Gastroesophageal sphincter (tissue), 4 donors: ENCODE measurements at regions not wholly inside any gene's neighbourhood (a gene's known extent, or its start where the extent isn't known, plus 50 kb on each side); places are given as distances from the start of the nearest gene placed in this dataset.
A peak's percentile ranks its signal among the peaks of the same experiment; 100 is the strongest.

Experiments used
- ATAC-seq: fragments of 150-250 bp; one replicate; pipeline ENCODE4 v1.9.1; 2016; ENCODE audit warnings: mild to moderate bottlenecking, moderate library complexity
- H3K27ac ChIP-seq, 4 donors: fragments of 200-600 bp; sonication (generic) in 3 of 4; 1 replicate in 3 of 4; 2 replicates in 1 of 4; pipeline ENCODE4 v1.5.1; 2016 to 2019
- H3K27me3 ChIP-seq: fragments of 200-600 bp; sonication (generic); one replicate; pipeline ENCODE4 v1.5.1; 2019
- H3K36me3 ChIP-seq, 2 donors: fragments of 200-600 bp; sonication (generic); one replicate each; pipeline ENCODE4 v1.5.1; 2019; ENCODE audit warnings: control low read depth in 1 of 2
- H3K4me1 ChIP-seq, 3 donors: fragments of 200-600 bp; sonication (generic); 1 replicate in 2 of 3; 2 replicates in 1 of 3; pipeline ENCODE4 v1.5.1; 2016 to 2019; ENCODE audit warnings: control low read depth in 2 of 3
- H3K4me3 ChIP-seq, 2 donors: fragments of 200-600 bp; sonication (generic); one replicate each; pipeline ENCODE4 v1.5.1; 2019; ENCODE audit warnings: mild to moderate bottlenecking in 1 of 2, moderate library complexity in 1 of 2
- H3K9me3 ChIP-seq, 3 donors: fragments of 200-600 bp; sonication (generic); one replicate each; pipeline ENCODE4 v1.5.1; 2017 to 2019; ENCODE audit warnings: control low read depth in 2 of 3
- EP300 ChIP-seq: sonication (generic); formaldehyde crosslinking; IDR thresholded peaks from one replicate; pipeline ENCODE4 v1.6.1; 2017; ENCODE audit warnings: antibody characterized with exemption, mild to moderate bottlenecking
- POLR2A ChIP-seq, 2 donors: fragments of 450-650 bp; IDR thresholded peaks; one replicate each; pipeline ENCODE4 v1.6.1; 2017; ENCODE audit warnings: antibody characterized with exemption in 2 of 2, mild to moderate bottlenecking in 2 of 2, moderate library complexity in 1 of 2
- POLR2AphosphoS5 ChIP-seq: sonication (generic); formaldehyde crosslinking; IDR thresholded peaks from one replicate; pipeline ENCODE4 v1.6.1; 2017; ENCODE audit warnings: antibody characterized with exemption
- WGBS, 2 donors: methylation state at CpG; one replicate each; pipeline ENCODE4 v1.1.5; 2018; ENCODE audit warnings: low coverage in 1 of 2; 5-methylcytosine and 5-hydroxymethylcytosine counted together
- TF ChIP-seq, protein P1 (sequence below), 4 experiments: fragments of 200-600 bp in 2 of 4; fragments of 450-650 bp in 2 of 4; sonication (generic) in 1 of 4; IDR thresholded peaks; one replicate each; pipeline ENCODE4 v1.5.1; 2017 to 2019; ENCODE audit warnings: antibody characterized with exemption in 4 of 4, mild to moderate bottlenecking in 2 of 4, moderate library complexity in 2 of 4

DNA sequence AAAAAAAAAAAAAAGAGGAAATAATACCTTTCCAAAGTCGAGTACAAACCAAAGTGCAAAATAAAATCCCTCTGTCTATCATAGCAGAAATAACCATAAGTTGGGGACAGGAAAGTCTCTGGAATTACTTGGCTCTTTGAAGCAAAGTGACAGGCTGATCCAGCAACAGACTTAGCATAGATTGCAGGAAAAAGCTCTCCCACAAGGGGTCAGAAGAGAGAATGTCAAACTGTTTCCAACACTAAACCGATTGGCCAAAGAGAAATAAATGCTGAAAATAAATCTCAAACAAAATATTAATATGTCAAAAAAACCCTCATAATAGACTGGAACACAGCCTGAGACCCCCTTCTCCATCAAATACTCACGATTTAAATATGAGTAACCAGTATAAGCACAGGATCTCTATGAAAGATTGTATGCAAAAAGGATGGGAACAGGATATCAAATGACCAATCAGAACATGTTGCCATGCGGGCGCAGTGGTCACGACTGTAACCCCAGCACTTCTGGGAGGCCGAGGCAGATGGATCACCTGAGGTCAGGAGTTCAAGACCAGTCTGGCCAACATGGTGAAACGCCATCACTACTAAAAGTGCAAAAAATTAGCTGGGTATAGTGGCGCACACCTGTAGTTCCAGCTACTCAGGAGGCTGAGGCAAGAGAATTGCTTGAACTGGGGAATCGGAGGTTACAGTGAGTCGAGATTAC lies 1000.7 kb upstream of the LRRN3 start:
- no peaks in the 10 kb centered on the region for H3K27me3 ChIP-seq
- H3K9me3 ChIP-seq, result no peaks in the 10 kb centered on the region
- TF ChIP-seq EP300, result no peak
- TF ChIP-seq, protein P1, sequence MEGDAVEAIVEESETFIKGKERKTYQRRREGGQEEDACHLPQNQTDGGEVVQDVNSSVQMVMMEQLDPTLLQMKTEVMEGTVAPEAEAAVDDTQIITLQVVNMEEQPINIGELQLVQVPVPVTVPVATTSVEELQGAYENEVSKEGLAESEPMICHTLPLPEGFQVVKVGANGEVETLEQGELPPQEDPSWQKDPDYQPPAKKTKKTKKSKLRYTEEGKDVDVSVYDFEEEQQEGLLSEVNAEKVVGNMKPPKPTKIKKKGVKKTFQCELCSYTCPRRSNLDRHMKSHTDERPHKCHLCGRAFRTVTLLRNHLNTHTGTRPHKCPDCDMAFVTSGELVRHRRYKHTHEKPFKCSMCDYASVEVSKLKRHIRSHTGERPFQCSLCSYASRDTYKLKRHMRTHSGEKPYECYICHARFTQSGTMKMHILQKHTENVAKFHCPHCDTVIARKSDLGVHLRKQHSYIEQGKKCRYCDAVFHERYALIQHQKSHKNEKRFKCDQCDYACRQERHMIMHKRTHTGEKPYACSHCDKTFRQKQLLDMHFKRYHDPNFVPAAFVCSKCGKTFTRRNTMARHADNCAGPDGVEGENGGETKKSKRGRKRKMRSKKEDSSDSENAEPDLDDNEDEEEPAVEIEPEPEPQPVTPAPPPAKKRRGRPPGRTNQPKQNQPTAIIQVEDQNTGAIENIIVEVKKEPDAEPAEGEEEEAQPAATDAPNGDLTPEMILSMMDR (IDR thresholded peaks at IDR 0.05), result peak in 1 of 4 experiments; percentile 32
- no peak for ATAC-seq
- H3K4me1 ChIP-seq, result no peaks in the 10 kb centered on the region
- no peak overlapping the region for H3K4me3 ChIP-seq
- H3K36me3 ChIP-seq, result no peaks in the 10 kb centered on the region
- H3K27ac ChIP-seq, result no peak overlapping the region
- 80 to 91% methylated on average over 8 to 11 of the region's 11 CpGs for WGBS, 2 donors

DNA sequence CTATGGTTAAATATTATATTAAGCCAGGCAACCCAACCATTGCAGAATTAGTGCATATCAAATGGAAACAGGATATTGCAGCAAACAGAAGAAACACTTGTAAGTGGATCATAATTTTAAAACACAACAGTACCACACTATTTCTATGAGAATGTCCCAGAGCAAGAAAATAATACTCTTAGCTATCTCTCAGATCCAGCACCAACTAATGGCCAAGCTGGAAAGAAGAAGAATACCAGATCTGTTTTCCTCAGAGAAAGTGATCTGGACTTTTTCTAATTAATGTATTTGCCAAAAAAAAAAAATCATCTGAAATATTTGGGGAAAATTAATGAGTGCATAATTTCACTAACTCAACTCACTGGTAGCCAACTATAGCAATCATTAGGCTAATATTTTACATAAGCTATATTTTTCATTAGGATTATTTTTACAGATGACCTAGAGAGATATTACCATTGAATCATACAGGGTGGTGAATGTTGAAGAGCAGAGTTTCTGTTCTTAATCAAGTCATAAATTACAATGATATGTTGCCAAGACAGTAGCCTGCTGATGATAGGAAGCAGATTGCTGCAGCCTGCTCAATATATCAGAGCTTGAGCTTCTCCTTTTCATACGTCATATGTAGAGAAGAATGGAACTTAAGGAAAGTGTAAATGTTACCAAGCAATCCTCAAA lies 995.4 kb upstream of the LRRN3 start:
- TF ChIP-seq, protein P1 (IDR thresholded peaks at IDR 0.05), result no peak
- TF ChIP-seq POLR2A (IDR thresholded peaks at IDR 0.05), result no peak
- no peak for TF ChIP-seq POLR2AphosphoS5
- TF ChIP-seq EP300, result no peak
- 5 to 54% methylated on average over 1 of the region's 1 CpG for WGBS, 2 donors
- H3K27ac ChIP-seq, result no peak overlapping the region
- no peaks in the 10 kb centered on the region for H3K36me3 ChIP-seq
- H3K9me3 ChIP-seq, result peaks cover 0 to 15% (median 0%) of the 10 kb centered on the region in 3 donors
- no peak for ATAC-seq
- H3K27me3 ChIP-seq, result no peaks in the 10 kb centered on the region
- no peak overlapping the region for H3K4me3 ChIP-seq
- no peaks in the 10 kb centered on the region for H3K4me1 ChIP-seq

DNA sequence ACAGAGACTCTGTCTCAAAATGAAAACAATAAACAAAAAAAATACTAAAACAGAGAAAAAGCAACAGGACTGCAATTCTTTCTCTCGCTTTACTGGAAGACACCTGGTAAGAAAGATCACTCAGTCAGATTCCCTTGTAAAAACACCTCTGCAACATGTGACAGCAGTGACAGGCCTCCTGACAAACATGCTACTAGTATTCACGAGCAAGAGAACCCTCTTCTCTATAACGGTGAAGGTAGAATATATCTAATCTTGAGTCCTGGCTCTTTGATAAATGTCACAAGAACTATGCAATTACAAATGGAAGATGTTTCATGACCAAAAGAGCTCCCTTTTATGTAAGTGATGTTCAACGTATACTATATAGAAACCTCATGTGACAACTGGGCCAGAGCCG lies 986.7 kb upstream of the LRRN3 start:
- WGBS, 2 donors, result 75 to 82% methylated on average over 5 of the region's 5 CpGs

DNA sequence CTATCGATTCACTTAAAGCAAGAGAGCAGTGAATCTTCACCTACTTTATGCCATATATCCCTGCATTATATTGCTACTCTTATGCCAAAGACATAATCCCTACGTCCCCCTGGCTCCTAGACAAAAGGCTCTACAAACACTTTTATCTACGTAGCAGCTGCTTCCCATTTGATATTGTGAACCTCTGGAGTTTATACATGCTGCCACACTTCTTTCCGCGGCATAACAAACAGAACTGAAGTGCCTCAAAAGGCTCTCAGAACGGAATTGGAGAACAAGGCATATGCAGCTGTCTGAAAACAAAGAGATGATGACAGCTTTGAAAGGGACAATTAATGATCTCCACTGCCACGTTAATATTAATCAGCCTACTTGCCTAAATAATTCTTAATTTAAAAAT lies 985.6 kb upstream of the LRRN3 start:
- TF ChIP-seq POLR2AphosphoS5, result no peak
- TF ChIP-seq, protein P1 (IDR thresholded peaks at IDR 0.05), result no peak
- no peak for TF ChIP-seq POLR2A (IDR thresholded peaks at IDR 0.05)
- no peaks in the 10 kb centered on the region for H3K4me1 ChIP-seq
- WGBS, 2 donors, result 30 to 31% methylated on average over 6 to 7 of the region's 7 CpGs
- no peaks in the 10 kb centered on the region for H3K27me3 ChIP-seq
- no peaks in the 10 kb centered on the region for H3K36me3 ChIP-seq
- H3K27ac ChIP-seq, result no peak overlapping the region
- no peaks in the 10 kb centered on the region for H3K9me3 ChIP-seq
- no peak overlapping the region for H3K4me3 ChIP-seq
- no peak for ATAC-seq

More for the DNA sequence above, 986.7 kb upstream of the LRRN3 start:
- no peak for TF ChIP-seq POLR2A (IDR thresholded peaks at IDR 0.05)
- TF ChIP-seq, protein P1 (IDR thresholded peaks at IDR 0.05), result no peak
- no peak for TF ChIP-seq POLR2AphosphoS5
- TF ChIP-seq EP300, result no peak
- Histone ChIP-seq H3K4me1 (no peaks in the 10 kb centered on the region), H3K27ac (no peak overlapping the region), H3K36me3 (no peaks in the 10 kb centered on the region), H3K4me3 (no peak overlapping the region), H3K27me3 (no peaks in the 10 kb centered on the region), H3K9me3 (peaks cover 0 to 6% (median 0%) of the 10 kb centered on the region in 3 donors)
- no peak for ATAC-seq

DNA sequence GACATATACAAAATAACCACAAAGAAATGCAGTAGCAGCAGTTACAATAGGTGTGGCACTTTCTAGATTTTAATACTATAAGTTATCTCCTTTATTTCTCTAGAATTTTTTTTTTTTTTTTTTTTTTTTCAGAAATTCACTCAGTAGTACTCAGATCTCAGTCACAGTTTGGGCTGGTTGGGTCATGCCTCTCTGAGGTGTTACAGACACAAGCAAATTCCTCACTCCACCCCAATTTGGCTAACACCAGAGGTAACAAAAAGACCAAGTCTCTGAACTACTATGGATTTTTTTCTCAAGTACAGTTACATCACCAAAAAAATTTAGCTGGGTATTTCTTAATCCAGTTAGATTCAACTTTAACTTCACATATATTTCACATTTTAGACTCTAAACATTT lies 985.1 kb upstream of the LRRN3 start:
- Histone ChIP-seq H3K27ac (no peak overlapping the region), H3K4me1 (no peaks in the 10 kb centered on the region), H3K4me3 (no peak overlapping the region), H3K36me3 (no peaks in the 10 kb centered on the region), H3K9me3 (no peaks in the 10 kb centered on the region), H3K27me3 (no peaks in the 10 kb centered on the region)
- TF ChIP-seq, protein P1 (IDR thresholded peaks at IDR 0.05), result no peak
- TF ChIP-seq POLR2A (IDR thresholded peaks at IDR 0.05) (no peak), EP300 (no peak), POLR2AphosphoS5 (no peak)
- no peak for ATAC-seq
